Cardiac muscle cell (in vitro differentiated cells and primary cell): ENCODE measurements at regions not wholly inside any gene's neighbourhood (a gene's known extent, or its start where the extent isn't known, plus 50 kb on each side); places are given as distances from the start of the nearest gene placed in this dataset.

ENCODE experiments used
- DNase-seq, 2 donors: peaks; one replicate each; pipeline versions ENCODE4 v3.0.0 to v3.0.0-alpha.2; 2010 to 2017; ENCODE audit warnings: low read depth in 1 of 2, low spot score in 1 of 2
- H3K27ac ChIP-seq: fragments of 200-600 bp; sonication (generic); 2 replicates; pipeline ENCODE4 v1.5.1; 2016
- H3K27me3 ChIP-seq: fragments of 200-600 bp; sonication (generic); 2 replicates; pipeline ENCODE4 v1.6.0; 2016; ENCODE audit warnings: control low read depth
- H3K36me3 ChIP-seq: fragments of 200-600 bp; sonication (generic); 2 replicates; pipeline ENCODE4 v1.5.1; 2016; ENCODE audit warnings: control low read depth
- H3K4me1 ChIP-seq: fragments of 200-600 bp; sonication (generic); 2 replicates; pipeline ENCODE4 v1.8.1; 2017; ENCODE audit warnings: low read depth, mild to moderate bottlenecking, mixed run types
- H3K4me3 ChIP-seq: fragments of 200-600 bp; sonication (generic); 2 replicates; pipeline ENCODE4 v1.5.1; 2016; ENCODE audit warnings: mild to moderate bottlenecking
- H3K9me3 ChIP-seq: fragments of 200-600 bp; sonication (generic); 2 replicates; pipeline ENCODE4 v1.5.1; 2017; ENCODE audit warnings: low read depth, mild to moderate bottlenecking, control low read depth
- TF ChIP-seq, protein P1 (sequence below): IDR thresholded peaks from 2 replicates; pipeline ENCODE4 v1.5.1; 2012; ENCODE audit warnings: low read depth, mild to moderate bottlenecking, low read length

DNA sequence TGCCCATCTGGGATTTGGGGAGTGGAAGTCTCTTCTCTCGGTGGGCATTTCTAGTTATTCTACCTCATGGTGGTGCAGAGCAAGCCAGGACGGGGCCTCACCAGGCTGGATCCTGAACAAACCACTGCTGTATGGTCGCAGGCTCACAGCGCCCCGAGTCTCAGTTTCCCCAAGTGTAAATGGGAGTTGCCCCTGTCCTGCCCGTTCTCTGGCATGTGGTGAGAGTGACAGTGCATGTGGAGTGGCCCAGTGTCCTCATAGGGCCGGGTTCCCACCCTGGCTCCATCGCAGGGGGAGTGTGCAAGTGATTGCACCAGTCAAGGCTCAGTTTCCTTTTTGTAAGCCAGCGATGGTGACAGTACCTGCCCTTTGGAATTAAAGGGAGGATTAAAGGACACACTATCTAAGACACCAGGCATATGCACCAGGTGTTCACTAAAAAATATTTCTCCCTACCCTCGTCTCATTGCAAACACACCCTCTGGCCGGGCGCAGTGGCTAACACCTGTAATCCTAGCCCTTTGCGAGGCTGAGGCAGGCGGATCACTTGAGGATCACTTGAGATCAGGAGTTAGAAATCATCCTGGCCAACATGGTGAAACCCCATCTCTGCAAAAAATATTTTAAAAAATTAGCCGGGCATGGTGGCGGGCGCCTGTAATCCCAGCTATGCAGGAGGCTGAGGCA, 173.3 kb upstream of the MYCN start:
- no peaks in the 10 kb centered on the region for H3K4me1 ChIP-seq
- no peaks in the 10 kb centered on the region for H3K27me3 ChIP-seq
- no peaks in the 10 kb centered on the region for H3K36me3 ChIP-seq
- DNase-seq: no peak
- no peaks in the 10 kb centered on the region for H3K9me3 ChIP-seq
- no peak overlapping the region for H3K27ac ChIP-seq
- TF ChIP-seq, protein P1, sequence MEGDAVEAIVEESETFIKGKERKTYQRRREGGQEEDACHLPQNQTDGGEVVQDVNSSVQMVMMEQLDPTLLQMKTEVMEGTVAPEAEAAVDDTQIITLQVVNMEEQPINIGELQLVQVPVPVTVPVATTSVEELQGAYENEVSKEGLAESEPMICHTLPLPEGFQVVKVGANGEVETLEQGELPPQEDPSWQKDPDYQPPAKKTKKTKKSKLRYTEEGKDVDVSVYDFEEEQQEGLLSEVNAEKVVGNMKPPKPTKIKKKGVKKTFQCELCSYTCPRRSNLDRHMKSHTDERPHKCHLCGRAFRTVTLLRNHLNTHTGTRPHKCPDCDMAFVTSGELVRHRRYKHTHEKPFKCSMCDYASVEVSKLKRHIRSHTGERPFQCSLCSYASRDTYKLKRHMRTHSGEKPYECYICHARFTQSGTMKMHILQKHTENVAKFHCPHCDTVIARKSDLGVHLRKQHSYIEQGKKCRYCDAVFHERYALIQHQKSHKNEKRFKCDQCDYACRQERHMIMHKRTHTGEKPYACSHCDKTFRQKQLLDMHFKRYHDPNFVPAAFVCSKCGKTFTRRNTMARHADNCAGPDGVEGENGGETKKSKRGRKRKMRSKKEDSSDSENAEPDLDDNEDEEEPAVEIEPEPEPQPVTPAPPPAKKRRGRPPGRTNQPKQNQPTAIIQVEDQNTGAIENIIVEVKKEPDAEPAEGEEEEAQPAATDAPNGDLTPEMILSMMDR: no peak
- H3K4me3 ChIP-seq: no peak overlapping the region

DNA sequence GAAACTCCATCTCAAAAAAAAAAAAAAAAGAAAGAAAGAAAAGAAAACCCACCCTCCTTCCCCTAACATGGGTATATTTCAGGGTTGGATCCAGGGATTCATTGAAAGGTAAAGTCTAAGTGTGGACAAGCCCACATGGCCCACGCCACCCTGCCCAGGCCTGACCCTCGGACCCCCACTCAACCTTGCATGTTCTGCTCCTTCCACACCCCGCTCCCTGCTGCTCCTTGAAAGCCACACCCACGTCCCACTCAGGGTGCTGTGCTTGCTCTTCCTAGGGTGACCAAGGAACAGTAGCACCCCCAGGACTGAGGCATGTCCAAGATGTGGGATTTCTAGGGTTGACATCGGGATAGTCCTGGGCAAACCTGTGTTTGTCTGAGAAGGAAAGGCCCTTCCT, 172.7 kb upstream of the MYCN start:
- TF ChIP-seq, protein P1: no peak
- H3K9me3 ChIP-seq: no peaks in the 10 kb centered on the region
- DNase-seq: no peak
- no peaks in the 10 kb centered on the region for H3K4me1 ChIP-seq
- no peaks in the 10 kb centered on the region for H3K36me3 ChIP-seq
- no peak overlapping the region for H3K27ac ChIP-seq
- H3K4me3 ChIP-seq: no peak overlapping the region
- H3K27me3 ChIP-seq: no peaks in the 10 kb centered on the region

GRCh38 chr2:15768142-15768541, 172.2 kb upstream of the MYCN start:
- TF ChIP-seq, protein P1: no peak
- Histone ChIP-seq H3K9me3 (no peaks in the 10 kb centered on the region), H3K27me3 (no peaks in the 10 kb centered on the region), H3K36me3 (no peaks in the 10 kb centered on the region), H3K4me3 (no peak overlapping the region), H3K27ac (no peak overlapping the region), H3K4me1 (no peaks in the 10 kb centered on the region)
- DNase-seq: no peak

DNA sequence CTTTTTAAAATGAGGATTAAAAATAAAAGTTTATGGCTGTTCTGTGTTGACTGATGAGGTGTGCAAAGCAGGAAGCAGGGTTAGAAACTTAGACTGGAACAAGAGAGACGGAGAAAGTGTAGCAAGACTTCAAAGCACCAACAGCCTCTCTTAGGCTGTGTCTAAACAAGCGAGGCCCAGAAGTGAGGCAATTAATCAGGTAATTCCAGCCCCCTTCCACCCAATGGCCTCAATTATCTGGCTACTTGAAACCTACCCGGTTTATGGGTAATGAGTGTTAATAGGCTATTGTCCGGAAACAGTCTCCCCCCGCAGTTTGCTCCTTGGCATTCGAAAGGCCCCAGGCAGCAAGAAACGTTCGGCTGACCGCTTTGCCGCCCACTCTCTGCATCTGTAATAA, 171.7 kb upstream of the MYCN start:
- TF ChIP-seq, protein P1: no peak
- Histone ChIP-seq H3K4me3 (no peak overlapping the region), H3K27me3 (no peaks in the 10 kb centered on the region), H3K9me3 (no peaks in the 10 kb centered on the region), H3K36me3 (no peaks in the 10 kb centered on the region), H3K4me1 (no peaks in the 10 kb centered on the region), H3K27ac (no peak overlapping the region)
- DNase-seq: no peak

- no peak for DNase-seq
- Histone ChIP-seq H3K36me3 (no peaks in the 10 kb centered on the region), H3K27ac (no peak overlapping the region), H3K4me1 (no peaks in the 10 kb centered on the region), H3K4me3 (no peak overlapping the region), H3K9me3 (no peaks in the 10 kb centered on the region), H3K27me3 (no peaks in the 10 kb centered on the region)
- TF ChIP-seq, protein P1: no peak
Observed at GRCh38 chr2:15769235-15769634, 171.1 kb upstream of the MYCN start.
